G401.6 (cell line): ENCODE measurements at regions not wholly inside any gene's neighbourhood (a gene's known extent, or its start where the extent isn't known, plus 50 kb on each side); places are given as distances from the start of the nearest gene placed in this dataset.

Experiments used
- FAIRE-seq: peaks from 2 replicates; lab custom pipeline; 2012; peaks lifted over from hg19 to GRCh38; lab: Jason Lieb, UNC

- no peak for FAIRE-seq
Observed at GRCh38 chr4:24102621-24103020, 212.8 kb upstream of the PPARGC1A start.

GRCh38 chr4:24096603-24097002 lies 206.8 kb upstream of the PPARGC1A start:
- FAIRE-seq: no peak

DNA sequence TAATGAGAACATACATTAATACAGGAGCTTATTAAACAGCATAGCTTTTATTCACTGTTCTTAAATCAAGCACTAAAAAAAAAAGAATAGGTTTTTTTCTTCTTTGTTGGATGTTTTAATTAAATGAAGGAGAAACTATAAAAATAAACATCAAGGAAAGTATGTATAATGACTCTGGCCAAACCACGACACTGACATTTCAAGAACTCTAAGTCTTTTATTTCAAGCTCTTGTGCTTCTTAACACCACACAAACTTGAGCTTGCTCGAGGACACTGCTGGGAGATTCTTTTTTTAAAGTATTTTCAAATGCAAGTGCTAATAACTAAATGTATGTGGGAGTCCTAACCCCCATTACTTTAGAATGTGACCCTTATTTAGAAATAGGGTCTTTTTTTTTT lies 204.9 kb upstream of the PPARGC1A start:
- no peak for FAIRE-seq

DNA sequence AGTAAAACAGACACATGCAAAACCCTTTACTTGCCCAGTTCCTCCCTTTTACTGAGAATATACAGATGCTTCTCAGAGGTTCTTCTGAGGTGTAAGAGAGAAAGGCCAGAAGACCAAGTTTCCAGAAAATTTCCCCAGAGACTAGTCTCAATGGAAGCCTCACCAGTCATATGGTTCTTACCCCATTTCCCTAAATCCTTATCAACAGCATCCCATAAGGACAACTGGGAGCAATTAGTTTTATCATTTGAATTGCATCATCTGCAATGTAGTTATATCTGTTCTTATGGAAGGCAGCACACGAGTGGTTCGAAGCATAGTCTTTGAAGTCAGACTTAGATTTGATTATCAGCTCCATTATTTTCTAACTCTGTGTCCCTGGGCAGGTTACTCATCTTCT lies 203.6 kb upstream of the PPARGC1A start:
- FAIRE-seq: no peak

DNA sequence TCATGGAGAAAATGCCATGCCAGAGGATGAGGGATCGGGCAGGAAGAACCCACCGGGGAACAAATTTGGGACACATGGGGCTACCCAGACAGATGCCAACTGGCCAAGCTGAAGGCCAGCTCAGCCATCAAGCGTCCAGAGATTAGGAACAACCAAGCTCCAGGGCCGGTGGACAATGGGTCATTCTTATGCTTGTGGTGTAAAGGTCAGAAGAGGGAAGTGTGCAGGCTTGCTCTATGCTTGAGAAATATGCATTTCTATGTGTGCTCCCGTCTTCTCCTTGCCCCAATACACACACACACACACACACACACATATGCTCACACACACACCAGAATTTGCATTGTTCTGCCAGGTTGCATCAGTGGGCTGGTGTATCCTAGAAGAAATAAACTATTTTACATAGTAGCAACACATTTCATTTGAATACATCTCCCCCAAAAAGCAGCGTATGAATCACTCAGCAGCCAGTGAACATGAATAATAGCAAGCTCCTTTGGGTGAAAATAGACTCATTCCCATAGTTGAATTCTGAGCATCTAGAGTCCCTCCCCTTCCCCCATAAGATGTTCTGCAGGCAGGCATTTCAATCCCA lies 201.9 kb upstream of the PPARGC1A start:
- no peak for FAIRE-seq

DNA sequence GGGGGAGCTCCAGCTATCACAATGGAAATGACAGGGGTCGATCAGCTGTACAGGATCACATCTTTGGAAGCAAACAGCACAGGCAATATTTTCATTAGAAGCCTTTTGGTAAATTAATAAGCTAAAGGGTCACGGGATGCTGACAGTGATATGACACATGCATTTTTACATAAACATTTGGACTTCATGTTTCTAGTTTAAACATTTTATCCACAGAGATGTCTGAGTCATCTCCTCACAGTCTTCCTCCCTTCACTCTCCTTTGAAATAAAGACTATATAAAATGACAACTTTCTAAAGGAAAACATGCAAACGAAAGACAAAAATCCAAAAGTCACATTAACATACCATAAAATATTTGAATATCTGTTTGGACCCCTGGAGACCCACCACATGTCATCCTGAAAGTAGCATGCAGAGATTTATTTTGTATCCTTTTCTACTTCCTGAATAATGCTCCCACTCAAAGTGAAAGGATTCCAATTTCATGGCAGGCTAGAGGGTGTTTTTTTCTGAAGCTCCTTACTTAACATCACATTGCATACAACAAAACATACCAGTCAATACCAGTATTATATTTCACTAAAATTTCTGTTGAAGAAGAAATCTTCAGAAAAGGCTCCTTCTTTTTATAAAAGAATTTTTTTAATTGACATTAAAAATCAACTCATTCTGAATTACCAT lies 200.1 kb upstream of the PPARGC1A start:
- FAIRE-seq: no peak

GRCh38 chr4:24080871-24081270 lies 191.0 kb upstream of the PPARGC1A start:
- no peak for FAIRE-seq

GRCh38 chr4:24078347-24078962 lies 188.6 kb upstream of the PPARGC1A start:
- FAIRE-seq: no peak

GRCh38 chr4:24076811-24077210 lies 187.0 kb upstream of the PPARGC1A start:
- FAIRE-seq: no peak

GRCh38 chr4:24073948-24074347 lies 184.1 kb upstream of the PPARGC1A start:
- FAIRE-seq: no peak

GRCh38 chr4:24071612-24072372 lies 181.9 kb upstream of the PPARGC1A start:
- FAIRE-seq: peak; percentile 80

- FAIRE-seq: no peak
Observed at GRCh38 chr4:24070117-24070516, 180.3 kb upstream of the PPARGC1A start.

- no peak for FAIRE-seq
Observed at GRCh38 chr4:24067367-24068193, 177.7 kb upstream of the PPARGC1A start.

- FAIRE-seq: no peak
Observed at GRCh38 chr4:24065974-24066373, 176.1 kb upstream of the PPARGC1A start.

DNA sequence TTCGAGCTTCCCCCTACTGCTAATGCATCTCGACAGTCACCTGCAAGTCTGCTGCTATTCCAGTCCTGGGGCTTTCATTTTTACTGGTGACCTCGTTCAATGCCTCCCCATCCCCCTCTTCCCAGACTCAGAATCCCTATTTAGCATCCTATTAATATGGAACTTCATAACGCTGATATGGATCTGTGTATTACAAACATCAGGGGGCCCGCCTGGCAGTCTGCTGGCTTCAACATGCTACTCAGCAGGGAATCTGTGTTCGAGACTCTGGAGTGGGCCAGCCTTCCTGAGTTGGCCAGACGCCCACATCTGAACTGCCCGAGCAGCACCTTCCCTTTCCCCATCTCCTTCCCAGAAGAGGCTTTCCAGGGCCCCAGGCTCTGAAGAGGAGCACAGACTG lies 173.9 kb upstream of the PPARGC1A start:
- FAIRE-seq: no peak

- FAIRE-seq: no peak
Observed at GRCh38 chr4:24060932-24061331, 171.1 kb upstream of the PPARGC1A start.

DNA sequence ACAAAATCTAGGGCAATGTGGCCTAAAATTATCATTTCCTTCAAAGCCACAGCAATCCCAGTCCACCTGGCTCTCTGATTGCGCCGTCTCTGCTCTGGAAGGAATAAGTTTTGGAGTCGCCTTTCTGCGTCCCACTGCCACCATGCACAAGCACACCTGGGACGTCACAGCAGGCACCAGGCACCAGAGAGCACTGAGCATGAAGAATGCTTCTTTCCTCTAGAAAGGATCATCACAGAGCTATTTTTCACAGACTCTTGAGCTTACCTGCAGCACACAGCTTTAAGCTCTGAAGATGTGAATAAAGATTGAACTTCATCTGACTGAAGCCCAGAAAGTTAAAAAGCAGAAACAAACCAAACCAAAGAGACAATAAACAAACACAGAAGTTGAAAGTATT lies 170.0 kb upstream of the PPARGC1A start:
- no peak for FAIRE-seq

DNA sequence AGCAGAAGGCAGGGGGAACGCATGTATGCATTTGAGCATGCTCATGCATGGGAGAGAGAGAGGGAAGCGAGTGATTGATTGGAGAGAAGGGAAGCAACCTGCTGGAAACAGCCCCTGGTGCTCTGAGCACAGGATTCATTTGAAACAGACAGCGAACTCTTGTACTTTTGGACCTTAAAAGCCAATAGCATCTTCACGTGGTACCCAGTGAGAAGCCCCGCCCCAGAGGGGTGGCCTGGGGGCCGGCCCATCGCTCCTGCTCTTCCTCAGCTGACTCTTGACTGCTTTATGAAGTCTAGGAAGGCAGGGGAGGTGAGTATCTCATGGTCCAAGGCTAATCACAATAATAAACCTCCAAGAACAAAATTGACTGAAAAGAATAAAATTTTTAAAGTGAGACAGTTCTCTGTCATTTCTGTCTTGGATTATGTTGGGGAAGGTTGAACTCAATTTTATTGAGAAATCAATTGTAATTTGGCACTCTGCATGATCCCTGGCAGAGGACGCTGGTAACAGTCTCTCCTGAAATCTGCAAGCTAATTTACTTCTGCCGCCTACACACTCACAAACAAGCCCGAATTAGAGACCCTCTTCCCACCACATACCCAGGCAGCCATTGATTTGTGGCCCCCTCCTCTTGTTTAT lies 168.2 kb upstream of the PPARGC1A start:
- FAIRE-seq: no peak

DNA sequence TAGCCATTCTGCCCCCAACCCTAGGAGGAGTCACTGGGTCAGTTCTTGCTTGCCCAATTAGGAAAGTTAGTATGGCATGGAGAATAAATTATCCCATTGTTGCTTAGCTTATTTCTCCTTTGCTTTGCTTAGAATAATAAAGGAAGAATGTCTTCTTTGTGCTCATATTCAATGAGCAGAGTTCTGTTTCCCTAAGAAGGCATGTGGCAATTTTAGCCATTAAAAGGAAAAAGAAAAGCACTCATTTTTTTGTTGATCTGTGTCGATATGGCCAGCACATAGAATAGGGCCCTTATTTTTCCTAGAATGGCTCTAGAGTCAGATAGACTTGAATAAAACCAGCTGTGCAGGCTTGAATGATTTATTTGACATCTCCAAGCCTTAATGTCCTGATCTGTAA lies 166.4 kb upstream of the PPARGC1A start:
- FAIRE-seq: no peak

- FAIRE-seq: no peak
Observed at GRCh38 chr4:24055623-24056022, 165.8 kb upstream of the PPARGC1A start.

GRCh38 chr4:24054910-24055309 lies 165.1 kb upstream of the PPARGC1A start:
- no peak for FAIRE-seq

DNA sequence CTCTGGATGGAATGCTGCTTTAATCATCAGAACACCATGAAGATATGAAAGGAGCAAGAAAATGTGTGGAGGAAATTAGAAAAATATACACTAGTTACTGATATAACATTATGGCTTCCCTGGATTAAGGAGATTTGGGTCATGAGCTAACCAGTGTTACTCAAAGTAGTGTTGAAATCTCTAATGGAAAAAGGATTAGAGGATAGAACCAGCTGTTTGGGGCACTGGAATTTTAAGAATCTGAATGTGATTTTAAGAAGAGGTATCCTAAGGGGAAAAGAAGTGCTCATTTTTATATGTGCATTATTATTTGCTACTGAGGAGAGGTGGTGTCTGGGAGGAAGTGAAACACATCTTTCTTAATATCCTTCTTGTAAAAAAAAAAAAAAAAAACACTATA lies 164.1 kb upstream of the PPARGC1A start:
- FAIRE-seq: no peak
